Cardiac muscle cell (in vitro differentiated cells and primary cell): ENCODE measurements at regions not wholly inside any gene's neighbourhood (a gene's known extent, or its start where the extent isn't known, plus 50 kb on each side); places are given as distances from the start of the nearest gene placed in this dataset.
"Not testable (repeated sequence)": the region's sequence is repeated elsewhere in the genome, so short reads cannot be mapped to it uniquely, and the experiment has no call there.

ENCODE experiments used
- DNase-seq, 2 donors: peaks; one replicate each; pipeline versions ENCODE4 v3.0.0 to v3.0.0-alpha.2; 2010 to 2017; ENCODE audit warnings: low read depth in 1 of 2, low spot score in 1 of 2
- H3K27ac ChIP-seq: fragments of 200-600 bp; sonication (generic); 2 replicates; pipeline ENCODE4 v1.5.1; 2016
- H3K27me3 ChIP-seq: fragments of 200-600 bp; sonication (generic); 2 replicates; pipeline ENCODE4 v1.6.0; 2016; ENCODE audit warnings: control low read depth
- H3K36me3 ChIP-seq: fragments of 200-600 bp; sonication (generic); 2 replicates; pipeline ENCODE4 v1.5.1; 2016; ENCODE audit warnings: control low read depth
- H3K4me1 ChIP-seq: fragments of 200-600 bp; sonication (generic); 2 replicates; pipeline ENCODE4 v1.8.1; 2017; ENCODE audit warnings: low read depth, mild to moderate bottlenecking, mixed run types
- H3K4me3 ChIP-seq: fragments of 200-600 bp; sonication (generic); 2 replicates; pipeline ENCODE4 v1.5.1; 2016; ENCODE audit warnings: mild to moderate bottlenecking
- H3K9me3 ChIP-seq: fragments of 200-600 bp; sonication (generic); 2 replicates; pipeline ENCODE4 v1.5.1; 2017; ENCODE audit warnings: low read depth, mild to moderate bottlenecking, control low read depth
- CTCF ChIP-seq: IDR thresholded peaks from 2 replicates; pipeline ENCODE4 v1.5.1; 2012; ENCODE audit warnings: low read depth, mild to moderate bottlenecking, low read length

GRCh38 chr17:64790690-64791089, 128.6 kb upstream of the SMURF2 start:
- not testable (repeated sequence) for H3K27ac ChIP-seq, H3K4me1 ChIP-seq, H3K27me3 ChIP-seq, H3K4me3 ChIP-seq, H3K36me3 ChIP-seq, H3K9me3 ChIP-seq, DNase-seq

- H3K27ac ChIP-seq, DNase-seq, H3K9me3 ChIP-seq, H3K4me1 ChIP-seq, H3K36me3 ChIP-seq, H3K4me3 ChIP-seq, H3K27me3 ChIP-seq: not testable (repeated sequence)
Observed at GRCh38 chr17:64790193-64790592, 128.1 kb upstream of the SMURF2 start.

- not testable (repeated sequence) for H3K4me3 ChIP-seq, H3K4me1 ChIP-seq, H3K36me3 ChIP-seq, H3K27me3 ChIP-seq, H3K9me3 ChIP-seq, H3K27ac ChIP-seq, DNase-seq
Observed at GRCh38 chr17:64789061-64789445, 126.9 kb upstream of the SMURF2 start.

- Histone ChIP-seq H3K4me1 (no peaks in the 10 kb centered on the region), H3K36me3 (no peaks in the 10 kb centered on the region), H3K27ac (no peak overlapping the region), H3K27me3 (no peaks in the 10 kb centered on the region), H3K9me3 (no peaks in the 10 kb centered on the region), H3K4me3 (no peak overlapping the region)
- no peak for DNase-seq
- no peak for TF ChIP-seq CTCF
Observed at GRCh38 chr17:64788286-64789060, 126.4 kb upstream of the SMURF2 start.

GRCh38 chr17:64787921-64788271, 125.8 kb upstream of the SMURF2 start:
- Histone ChIP-seq H3K36me3 (no peaks in the 10 kb centered on the region), H3K4me1 (no peaks in the 10 kb centered on the region), H3K27ac (no peak overlapping the region), H3K27me3 (peaks cover 3% of the 10 kb centered on the region), H3K4me3 (no peak overlapping the region), H3K9me3 (no peaks in the 10 kb centered on the region)
- DNase-seq, result no peak
- TF ChIP-seq CTCF, result no peak

GRCh38 chr17:64787255-64787920, 125.3 kb upstream of the SMURF2 start:
- H3K4me1 ChIP-seq, result no peaks in the 10 kb centered on the region
- no peak overlapping the region for H3K27ac ChIP-seq
- H3K4me3 ChIP-seq, result no peak overlapping the region
- H3K36me3 ChIP-seq, result no peaks in the 10 kb centered on the region
- peaks cover 7% of the 10 kb centered on the region for H3K27me3 ChIP-seq
- TF ChIP-seq CTCF, result no peak
- no peak for DNase-seq
- H3K9me3 ChIP-seq, result no peaks in the 10 kb centered on the region

- Histone ChIP-seq H3K4me3 (no peak overlapping the region), H3K27me3 (peaks cover 17% of the 10 kb centered on the region), H3K36me3 (no peaks in the 10 kb centered on the region), H3K4me1 (no peaks in the 10 kb centered on the region), H3K27ac (no peak overlapping the region), H3K9me3 (no peaks in the 10 kb centered on the region)
- no peak for TF ChIP-seq CTCF
- DNase-seq, result no peak
Observed at GRCh38 chr17:64786337-64786736, 124.2 kb upstream of the SMURF2 start.
